Islet precursor cell (in vitro differentiated cells): ENCODE measurements at regions not wholly inside any gene's neighbourhood (a gene's known extent, or its start where the extent isn't known, plus 50 kb on each side); places are given as distances from the start of the nearest gene placed in this dataset.
A peak's percentile ranks its signal among the peaks of the same experiment; 100 is the strongest.

Source experiments
- DNase-seq: peaks from one replicate; pipeline ENCODE4 v3.0.0-alpha.2; 2018

DNA sequence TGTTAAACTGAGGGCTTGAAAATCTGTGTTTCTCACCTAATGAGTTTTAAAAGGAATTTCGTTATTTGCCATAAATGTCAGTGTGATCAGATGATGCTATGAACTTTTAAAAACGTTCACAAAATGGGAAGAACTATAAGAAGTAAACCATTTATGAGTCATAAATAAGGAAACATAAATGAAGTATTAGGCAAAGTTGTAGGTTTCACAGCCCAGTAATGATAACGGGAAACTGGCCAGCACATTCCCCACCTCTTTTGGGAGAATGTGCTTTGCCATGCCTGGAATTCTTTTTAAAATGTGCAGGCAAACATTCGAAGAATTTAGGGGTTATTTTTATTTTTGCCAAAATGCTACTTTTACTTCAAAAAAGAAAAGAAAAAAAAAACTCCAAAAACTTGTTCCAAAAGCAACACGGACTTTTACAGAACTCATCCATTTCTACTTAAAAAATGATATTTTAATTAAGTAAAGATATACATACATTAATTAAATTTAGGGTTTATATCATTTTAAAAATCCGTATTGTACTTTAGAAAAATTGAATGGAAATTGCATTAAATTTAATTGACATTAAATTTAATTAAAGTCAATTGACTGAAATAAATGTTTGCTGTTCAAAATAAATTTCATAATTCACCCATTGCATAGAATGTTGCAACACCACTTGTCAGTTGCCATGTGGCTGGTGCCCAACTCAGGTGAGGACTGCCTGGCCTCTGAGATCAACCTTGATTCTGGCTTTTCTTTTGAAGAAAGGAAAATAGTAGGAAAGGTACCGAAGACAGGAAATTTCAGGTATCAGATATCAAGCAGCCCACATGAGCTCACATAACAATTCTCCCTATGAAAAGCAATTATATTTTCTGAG is 1198.5 kb downstream of the EFNB2 start:
- DNase-seq = no peak

DNA sequence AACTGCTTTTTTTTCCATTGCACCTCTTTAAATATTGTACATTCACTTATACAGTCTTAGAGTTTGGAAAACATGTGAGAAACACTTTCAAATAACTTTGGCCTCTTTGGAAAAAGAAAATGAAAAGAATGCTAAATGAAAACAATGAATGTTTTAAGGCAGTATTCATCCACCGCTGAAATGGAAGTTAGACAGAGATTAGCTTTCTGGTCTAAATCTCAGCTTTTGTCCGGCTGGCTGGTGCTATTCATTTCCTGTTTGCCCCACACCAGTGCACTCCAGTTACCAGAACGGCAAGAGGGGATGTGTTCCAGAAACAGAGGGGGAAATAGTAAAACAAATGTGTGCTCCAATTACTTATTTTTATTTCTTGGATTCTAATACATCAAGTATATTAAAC is 1201.3 kb downstream of the EFNB2 start:
- no peak for DNase-seq

DNA sequence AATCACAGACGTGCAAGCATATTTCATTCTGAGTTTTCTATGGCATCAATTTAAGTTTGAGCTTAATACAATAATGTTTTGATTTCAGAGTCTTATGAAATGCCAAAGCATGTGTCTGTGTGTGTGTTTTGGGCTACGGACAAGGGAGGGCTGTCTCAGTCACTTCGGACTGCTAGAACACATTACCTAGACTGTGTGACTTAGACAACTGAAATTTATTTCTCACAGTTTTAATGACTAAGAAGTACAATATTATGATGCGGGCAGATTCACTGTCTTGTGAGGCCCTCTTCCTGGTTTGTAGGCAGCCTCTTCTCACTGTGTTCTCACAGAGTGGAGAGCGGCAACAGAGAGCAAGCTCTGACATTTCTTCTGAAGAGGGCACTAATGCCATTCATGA is 1202.0 kb downstream of the EFNB2 start:
- DNase-seq = no peak

DNA sequence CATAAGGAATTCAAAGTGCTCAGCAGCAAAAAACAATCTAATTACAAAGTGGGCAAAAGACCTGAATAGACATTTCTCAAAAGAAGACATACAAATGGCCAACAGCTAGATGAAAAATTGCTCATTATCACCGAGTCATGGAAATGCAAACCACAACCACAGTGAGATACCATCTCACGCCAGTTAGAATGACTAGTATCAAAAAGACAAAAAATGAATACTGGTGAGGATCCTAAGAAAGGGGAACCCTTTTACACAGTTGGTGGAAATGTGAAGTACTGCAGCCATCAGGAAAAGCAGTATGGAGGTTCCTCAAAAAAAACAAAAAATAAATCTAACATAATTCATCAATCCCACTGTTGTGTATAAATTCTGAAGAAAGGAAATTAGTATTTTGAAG is 1206.1 kb downstream of the EFNB2 start:
- DNase-seq = no peak

DNA sequence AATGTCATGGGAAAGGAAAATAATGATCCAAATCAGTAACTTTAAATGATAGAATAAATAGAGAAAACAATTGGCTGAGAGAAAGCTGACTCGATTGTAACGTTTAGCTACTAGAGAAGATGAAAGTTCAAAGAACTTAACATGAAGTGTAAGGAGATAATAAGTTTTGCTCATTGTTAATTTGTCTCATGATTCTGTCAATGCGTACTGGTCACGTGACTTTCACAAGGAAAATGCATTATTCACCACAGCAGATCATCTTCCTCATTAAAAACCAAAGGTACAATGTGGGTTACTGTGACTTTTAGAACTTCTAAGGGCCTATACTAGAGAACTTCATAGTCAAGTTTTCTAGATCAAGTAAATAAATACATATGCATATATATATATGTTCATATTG is 1207.2 kb downstream of the EFNB2 start:
- DNase-seq = no peak

DNA sequence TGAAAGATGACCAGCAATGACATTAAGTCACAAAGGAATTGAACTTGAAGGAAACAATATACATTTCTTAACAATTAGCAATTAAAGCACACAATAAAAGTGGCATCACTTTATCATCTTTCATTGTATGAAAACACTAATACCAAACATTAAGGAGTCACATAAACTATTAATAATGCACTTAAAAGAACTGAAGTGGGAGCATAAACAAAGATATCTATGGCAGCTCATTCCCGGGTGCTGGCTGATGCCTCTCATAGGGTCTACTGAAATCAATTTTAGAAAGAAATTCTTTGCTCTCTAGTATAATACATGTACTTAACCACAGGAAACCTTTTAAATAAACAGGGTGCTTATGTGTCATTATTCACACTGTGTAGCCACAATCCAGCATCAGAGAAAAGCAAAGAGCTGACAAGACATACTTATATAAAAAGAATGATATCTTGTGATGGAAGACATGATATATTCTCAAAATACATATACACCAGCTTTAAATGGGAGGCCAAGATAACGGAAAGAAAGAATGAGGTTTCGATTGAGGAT is 1207.8 kb downstream of the EFNB2 start:
- no peak for DNase-seq

DNA sequence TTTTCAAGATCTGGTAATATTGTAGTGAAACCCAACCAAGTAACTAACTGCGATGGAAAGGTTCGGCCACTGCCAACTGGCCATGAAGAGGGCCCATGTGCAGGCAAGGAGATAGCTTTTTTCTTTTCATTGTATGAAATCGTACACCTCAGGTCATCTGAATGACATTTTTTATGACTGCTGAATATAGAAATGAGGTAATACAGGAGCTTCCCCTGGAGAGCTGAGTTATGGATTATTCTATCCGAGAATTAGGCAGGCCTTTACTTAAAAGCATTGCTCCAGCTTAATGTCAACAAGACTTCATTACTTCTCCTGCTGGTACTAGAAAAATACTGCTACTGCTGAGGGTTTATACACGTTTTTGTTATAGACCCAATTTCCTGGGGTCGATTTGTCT is 1215.6 kb downstream of the EFNB2 start:
- DNase-seq = no peak

DNA sequence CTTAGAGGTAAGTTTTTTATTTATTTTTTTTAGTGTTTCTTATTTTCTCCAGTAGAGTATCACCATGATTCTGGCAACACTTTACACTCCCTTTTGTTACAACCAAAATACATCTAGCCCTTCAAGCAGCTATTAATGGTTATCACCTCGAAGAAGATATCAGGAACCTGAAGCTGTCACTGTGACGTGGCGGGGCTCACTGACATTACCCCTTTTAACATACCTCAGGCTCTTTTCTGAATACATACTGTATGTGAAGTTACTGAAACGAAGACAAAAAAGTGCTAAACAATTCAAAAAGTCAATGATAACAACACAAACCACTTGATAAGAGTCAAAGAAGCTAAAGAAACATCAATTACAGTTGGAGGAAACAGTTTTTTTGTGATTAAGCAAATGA is 1218.7 kb downstream of the EFNB2 start:
- DNase-seq = no peak

DNA sequence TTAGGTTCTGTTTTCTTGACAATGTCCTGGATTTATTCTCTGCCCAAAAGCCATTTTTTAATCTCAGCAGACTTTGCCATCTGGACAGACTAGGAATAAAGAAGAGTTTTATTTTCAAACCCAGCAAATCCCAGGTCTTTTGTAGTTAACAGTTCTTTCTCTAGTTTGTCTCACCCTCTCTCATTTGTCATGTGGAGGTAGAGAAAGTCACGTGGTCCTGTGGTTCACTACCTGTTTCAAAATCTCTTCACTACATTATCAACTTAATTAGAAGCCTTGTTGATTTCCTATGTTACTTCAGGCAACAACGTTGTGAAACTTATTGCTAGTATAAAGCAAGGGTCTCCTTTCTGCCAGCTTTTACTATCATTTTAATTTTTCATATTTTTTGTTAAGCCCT is 1222.6 kb downstream of the EFNB2 start:
- no peak for DNase-seq

DNA sequence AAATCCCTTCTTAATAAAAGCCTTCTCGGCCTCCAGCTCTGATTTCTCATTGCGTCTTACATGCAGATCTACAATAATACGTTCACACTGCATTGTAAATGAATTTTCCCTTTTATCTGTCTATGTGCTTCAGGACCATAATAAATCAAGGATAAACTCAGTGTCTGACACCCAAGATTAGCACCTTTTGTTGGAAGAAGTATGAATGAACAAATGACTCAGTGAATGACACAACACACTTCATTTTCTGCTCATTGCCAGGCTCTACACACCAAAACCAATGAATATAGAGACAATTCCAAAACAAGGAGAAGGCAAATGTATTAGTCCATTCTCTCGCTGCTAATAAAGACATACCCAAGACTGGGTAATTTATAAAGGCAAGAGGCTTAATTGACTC is 1224.4 kb downstream of the EFNB2 start:
- no peak for DNase-seq

DNA sequence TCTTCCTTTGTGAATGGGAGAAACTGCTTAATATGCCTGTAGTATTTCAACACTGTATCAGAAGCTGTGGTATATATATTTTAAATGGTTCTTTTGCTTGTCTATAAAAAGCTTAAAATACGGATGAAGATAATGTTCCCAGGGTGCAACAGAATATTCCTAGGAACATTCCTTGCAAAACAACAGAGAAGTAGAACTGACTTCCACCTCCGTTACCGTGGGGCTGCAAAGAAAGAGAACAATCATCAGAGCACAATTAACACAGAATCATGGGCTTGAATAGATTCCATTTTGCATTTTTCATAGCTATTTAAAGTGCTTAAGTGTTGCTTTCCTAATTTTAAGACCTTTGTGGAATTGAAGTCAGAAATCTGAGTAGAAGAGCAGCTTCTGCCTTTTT is 1227.7 kb downstream of the EFNB2 start:
- DNase-seq = no peak

DNA sequence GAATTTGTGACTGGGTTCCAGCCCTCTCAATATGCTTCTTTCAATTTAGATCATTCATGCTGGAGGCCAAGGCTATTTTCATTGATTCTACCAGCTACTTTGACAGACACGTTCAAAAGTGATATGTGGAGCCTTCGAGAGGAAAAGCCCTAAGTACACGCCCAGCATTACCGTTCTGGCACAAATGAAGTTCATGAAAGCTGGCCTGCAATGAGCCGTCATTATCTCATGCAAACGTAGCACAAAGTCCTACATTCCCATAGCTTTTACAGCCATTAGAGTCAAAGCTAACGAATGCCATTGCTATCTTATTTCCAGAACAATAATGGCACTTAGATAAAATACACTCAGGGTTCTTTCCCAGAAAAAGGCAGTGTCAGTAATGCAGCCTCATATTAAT is 1237.6 kb downstream of the EFNB2 start:
- DNase-seq = no peak

DNA sequence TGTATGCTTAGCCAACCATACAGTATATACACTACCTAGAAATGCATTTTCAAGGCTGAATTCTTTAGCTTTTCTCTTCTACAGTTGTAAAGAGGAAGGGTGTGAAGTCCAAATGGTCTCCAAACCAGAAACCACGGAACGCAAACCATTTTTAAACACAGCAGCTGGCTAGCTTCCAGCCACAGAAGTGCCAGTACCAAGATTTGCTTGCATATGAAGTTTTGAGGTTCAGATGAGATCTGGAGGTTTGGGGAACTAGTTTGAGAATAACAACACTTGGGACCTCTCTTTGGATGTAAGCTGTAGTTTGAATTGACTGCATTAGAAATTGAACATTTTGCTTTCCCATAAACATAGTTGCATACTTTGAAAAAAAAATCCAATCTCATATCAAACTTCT is 1243.5 kb downstream of the EFNB2 start:
- DNase-seq = no peak

DNA sequence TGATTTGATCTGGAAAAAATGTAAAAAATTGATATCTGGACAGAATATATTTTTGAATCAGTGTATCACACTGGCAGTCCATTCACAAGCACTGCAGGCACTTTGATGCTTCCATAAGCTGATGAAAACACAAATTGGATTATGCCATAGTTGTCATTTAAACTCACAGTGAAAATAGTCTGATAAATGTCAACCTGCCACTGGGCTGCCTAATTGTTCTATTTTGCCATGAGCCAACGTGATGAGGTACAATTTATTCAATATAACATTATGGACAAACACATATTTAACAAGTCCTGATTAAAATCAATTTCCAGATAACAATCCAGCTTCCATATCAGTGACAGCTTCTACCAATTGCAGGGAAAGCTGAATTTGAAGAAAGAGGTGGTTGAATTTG is 1244.9 kb downstream of the EFNB2 start:
- no peak for DNase-seq

DNA sequence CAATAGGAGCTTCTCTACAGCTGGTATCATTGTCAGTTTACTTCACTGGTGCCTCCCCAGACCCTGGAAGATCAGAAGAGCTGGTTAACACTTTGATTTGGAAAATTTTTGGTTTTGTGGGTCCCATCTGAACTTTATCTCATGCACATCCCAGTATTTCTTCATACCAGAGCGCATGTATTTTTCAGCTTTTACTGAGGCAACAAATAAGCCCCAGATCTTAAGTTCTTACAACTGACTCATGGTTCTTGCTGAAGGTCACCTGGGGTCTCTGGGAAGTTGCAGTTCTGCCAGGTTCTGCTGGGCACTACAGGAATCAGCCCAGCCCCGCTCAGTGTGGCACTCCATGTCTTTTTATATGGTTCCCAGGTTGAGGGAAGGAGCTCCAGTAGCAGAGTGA is 1249.9 kb downstream of the EFNB2 start:
- no peak for DNase-seq

DNA sequence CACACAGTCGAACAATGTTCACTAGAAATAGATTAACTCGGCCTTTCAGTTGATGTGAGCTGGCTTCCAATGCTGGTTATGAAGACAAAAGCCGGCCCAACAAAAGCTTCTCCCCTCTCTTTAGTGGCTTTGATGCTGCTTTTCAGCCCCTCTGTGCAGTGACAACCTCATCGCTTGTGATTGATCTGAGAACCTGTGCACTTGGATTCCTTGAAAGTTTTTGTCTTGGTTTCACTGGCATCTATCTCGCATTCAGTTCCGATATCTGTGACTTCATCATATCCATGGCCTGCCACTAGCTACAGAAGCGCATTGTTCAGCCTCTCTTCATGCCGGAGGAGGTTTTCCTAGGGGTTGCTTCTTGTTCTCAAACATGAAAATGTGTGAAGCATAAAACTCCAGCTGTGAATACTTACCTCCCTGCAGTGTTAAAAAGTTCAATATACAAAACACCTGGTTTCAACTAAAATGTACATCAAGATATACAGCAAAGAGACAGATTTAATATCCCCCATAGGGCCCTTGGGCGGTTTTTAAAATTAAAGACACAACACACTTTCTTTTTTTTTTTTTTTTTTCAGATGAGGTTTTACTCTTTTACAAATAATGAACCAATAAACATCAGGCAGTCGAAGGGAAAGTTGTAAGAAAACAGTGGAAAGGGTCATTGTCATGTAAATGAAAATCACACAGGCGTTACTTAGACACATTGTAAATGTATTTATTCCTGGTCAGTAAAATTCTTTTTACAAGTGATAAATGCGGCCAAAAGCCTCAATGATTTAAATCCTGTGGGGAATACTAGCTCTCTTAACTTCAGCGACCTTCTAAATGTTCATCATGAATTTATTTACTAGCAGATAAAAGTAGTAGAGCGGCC is 1252.8 kb downstream of the EFNB2 start:
- DNase-seq = no peak

DNA sequence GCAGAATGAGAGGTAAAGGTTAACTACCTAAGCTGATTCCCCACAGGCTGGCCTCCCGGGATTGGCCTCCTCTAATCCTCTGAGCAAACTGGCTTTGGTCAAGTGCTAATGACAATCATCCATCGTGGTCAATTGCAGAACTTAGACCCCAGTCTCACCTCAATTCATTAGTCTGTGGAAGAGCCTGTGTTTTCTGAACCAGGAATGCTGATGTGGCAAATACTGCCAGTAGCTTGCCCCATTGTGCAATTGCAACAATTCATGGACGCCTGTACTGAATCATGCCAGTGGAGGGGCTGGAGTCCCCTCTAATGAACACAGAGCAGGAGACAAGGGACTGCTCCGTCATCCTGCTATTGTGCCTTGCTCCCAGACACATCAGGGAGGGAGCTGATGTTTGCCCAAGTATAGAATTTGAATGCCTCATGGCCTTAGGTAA is 1256.5 kb downstream of the EFNB2 start:
- DNase-seq = peak; percentile 68

DNA sequence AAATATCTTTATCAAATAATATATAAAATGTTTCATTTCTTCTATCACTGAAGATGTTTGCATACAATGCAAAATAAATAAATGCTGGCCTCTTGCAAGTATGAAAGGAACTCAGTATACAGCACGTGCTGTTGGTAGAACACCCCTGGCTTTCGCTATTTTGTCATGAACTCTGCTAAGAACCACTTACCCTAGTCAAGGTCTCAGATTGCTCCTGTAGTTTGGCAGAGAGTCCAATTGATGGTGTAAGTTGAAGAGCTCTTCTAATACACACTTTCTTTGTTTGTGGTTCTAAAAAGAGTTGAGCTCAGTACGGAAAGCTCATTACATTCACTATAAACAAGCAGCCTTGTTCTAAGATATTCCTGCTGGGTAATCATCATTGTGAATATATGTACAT is 1258.9 kb downstream of the EFNB2 start:
- DNase-seq = no peak

DNA sequence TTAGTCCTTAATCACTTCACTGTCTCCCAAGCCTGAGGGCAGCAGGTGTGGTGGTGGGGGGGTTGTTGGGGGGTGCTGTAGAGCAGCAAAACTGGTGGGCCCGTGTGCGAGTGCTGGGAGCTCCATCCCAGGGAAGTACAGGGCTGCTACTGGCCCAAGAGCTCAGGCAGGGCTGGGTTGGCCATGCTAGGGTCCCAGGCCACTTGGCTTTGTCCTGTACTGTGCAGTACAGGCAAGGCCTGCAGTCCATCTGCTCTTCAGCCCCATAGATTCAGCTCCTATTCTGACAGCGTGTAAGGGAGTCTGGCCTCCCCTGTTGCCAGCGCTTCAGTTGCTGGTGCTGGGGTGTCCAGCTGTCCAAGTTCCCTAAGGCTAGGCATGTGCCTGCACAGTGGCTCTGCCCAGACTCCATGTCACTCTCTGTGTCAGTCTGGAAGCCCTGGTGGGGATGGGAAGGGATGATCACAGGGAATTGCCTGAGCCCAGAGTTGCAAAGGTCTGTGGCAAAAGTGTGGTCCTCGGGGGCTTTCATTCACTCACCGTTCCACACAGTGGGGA is 1261.7 kb downstream of the EFNB2 start:
- DNase-seq = no peak

DNA sequence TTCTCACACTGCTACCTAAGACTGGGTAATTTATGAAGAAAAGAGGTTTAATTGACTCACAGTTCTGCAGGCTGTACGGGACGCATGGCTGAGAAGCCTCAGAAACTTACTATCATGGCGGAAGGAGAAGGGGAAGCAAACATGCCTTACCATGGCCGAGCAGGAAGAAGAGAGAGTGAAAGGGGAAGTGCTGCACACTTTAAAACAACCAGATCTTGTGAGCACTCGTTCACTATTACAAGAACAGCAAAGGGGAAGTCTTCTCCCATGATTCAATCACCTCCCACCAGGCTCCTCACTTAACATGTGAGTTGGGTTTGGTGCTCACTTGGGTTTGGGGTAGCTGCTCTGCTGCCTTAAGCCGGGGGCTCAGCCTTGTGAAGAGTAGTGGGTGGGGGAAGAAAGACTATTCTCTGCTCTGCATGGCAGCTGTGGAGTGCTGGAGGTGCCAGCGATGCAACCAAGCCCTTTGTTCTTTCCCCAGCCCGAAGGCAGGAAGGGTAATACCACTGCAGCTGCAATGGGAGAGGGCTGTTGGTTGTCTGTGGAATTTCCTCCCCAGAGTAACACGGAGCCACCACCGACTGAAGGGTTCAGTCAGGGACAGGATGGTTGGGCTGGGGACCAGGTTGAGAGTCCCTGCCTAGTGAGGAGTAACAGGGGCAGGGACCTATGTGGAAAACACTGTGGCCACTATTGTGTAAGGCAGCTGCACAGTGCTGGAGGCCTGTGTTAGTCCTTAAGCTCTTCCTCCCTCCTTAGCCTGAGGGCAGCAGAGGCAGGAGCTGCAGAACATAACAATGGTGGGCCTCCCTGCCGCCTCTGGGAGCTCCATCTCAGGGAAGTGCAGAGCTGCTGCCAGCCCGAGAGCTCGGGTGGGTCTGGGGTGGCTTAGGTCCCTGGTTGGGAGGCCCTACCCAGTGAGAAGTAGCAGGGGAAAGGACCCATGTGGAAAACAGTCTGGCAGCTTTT is 1262.5 kb downstream of the EFNB2 start:
- DNase-seq = peak; percentile 58

DNA sequence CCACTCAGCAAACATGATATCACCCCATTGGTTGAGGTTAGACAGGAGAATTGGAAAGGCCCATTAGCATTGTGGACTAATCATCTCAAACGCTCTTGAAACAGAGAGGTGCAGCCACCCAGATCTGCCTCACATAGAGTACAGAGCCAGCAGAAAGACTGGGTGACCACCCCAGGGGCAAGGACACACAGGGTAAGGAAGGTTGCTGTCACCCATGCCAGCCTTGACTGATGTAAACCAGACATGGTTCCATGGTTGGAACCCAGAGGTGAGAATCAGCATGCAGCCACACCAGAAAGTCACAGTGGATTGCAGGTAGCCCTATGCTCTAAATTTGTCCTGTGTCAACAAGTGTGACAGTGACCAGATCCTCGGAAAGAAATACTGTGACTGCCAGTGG is 1268.8 kb downstream of the EFNB2 start:
- no peak for DNase-seq

DNA sequence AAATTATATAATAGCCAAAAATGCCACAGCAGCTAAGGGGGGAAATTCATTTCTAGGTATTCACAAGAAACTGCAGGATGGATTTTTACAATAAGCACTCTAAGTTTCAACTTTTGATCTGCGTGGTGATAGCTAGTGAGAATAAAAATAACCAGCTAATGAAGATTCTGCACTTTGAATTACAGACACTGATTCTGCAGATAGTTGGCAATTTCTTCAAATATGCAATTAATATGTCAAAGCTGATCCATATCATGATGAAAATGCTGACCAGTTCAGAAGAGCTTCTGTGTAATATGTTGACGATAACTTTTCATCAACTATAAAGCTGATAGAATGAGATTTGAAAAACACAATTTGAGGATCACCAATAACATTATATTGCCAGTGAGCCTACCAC is 1272.9 kb downstream of the EFNB2 start:
- DNase-seq = no peak
